GM12874 (cell line): ENCODE measurements at regions not wholly inside any gene's neighbourhood (a gene's known extent, or its start where the extent isn't known, plus 50 kb on each side); places are given as distances from the start of the nearest gene placed in this dataset.

Experiments
- CTCF ChIP-seq: IDR thresholded peaks from 2 replicates; pipeline ENCODE4 v1.5.1; 2011; ENCODE audit warnings: low read depth, mild to moderate bottlenecking, control low read depth, low read length, moderate library complexity; ENCODE audit not compliant: insufficient read depth

- TF ChIP-seq CTCF, result no peak
Observed at GRCh38 chr5:57582578-57583070, 100.0 kb upstream of the ACTBL2 start.

GRCh38 chr5:57581772-57582171 is 99.2 kb upstream of the ACTBL2 start:
- TF ChIP-seq CTCF, result no peak

- TF ChIP-seq CTCF, result no peak
Observed at GRCh38 chr5:57581222-57581621, 98.6 kb upstream of the ACTBL2 start.

- no peak for TF ChIP-seq CTCF
Observed at GRCh38 chr5:57577432-57578175, 95.0 kb upstream of the ACTBL2 start.

GRCh38 chr5:57576317-57576716 is 93.7 kb upstream of the ACTBL2 start:
- TF ChIP-seq CTCF, result no peak

- no peak for TF ChIP-seq CTCF
Observed at GRCh38 chr5:57575839-57576238, 93.2 kb upstream of the ACTBL2 start.

GRCh38 chr5:57572461-57572860 is 89.8 kb upstream of the ACTBL2 start:
- TF ChIP-seq CTCF, result no peak
